Pancreas (tissue), 10 donors: ENCODE measurements at regions not wholly inside any gene's neighbourhood (a gene's known extent, or its start where the extent isn't known, plus 50 kb on each side); places are given as distances from the start of the nearest gene placed in this dataset.

Source experiments
- ATAC-seq, 4 donors: fragments of 200-7000 bp; cut with Tn5 transposase; one replicate each; pipeline versions ENCODE4 v1.8.0 to v1.9.1; 2020; ENCODE audit warnings: mild to moderate bottlenecking in 4 of 4, moderate library complexity in 4 of 4
- DNase-seq, 6 donors: peaks; one replicate each; pipeline ENCODE4 v3.0.0-alpha.2; 2020
- FAIRE-seq: peaks from 2 replicates; lab custom pipeline; 2012; peaks lifted over from hg19 to GRCh38; lab: Jason Lieb, UNC
- H3K27ac ChIP-seq, 4 donors: fragments of 200-600 bp; sonication (generic); 1 replicate in 3 of 4; 2 replicates in 1 of 4; pipeline versions ENCODE4 v1.5.0 to v1.8.0; 2020
- H3K27me3 ChIP-seq, 4 donors: fragments of 200-600 bp; one replicate each; pipeline ENCODE4 v1.8.0; 2021
- H3K36me3 ChIP-seq, 3 donors: fragments of 200-600 bp; sonication (generic) in 1 of 3; one replicate each; pipeline versions ENCODE4 v1.5.0 to v1.8.0; 2020 to 2021
- H3K4me1 ChIP-seq, 3 donors: fragments of 200-600 bp; one replicate each; pipeline ENCODE4 v1.8.0; 2021
- H3K4me3 ChIP-seq, 4 donors: fragments of 200-600 bp; sonication (generic) in 2 of 4; one replicate each; pipeline versions ENCODE4 v1.5.0 to v1.8.0; 2020 to 2021
- H3K9me3 ChIP-seq, 4 donors: fragments of 200-600 bp; one replicate each; pipeline ENCODE4 v1.8.0; 2021
- WGBS, 2 donors: extraction: QIAGEN DNeasy Blood & Tissue Kit; methylation state at CpG; one replicate each; pipeline ENCODE4 v1.1.7; 2013; 5-methylcytosine and 5-hydroxymethylcytosine counted together
- intact Hi-C, 3 donors: fragments of 100-400 bp; cut with DNase I; formaldehyde crosslinking; loops; one replicate each; pipeline versions ENCODE4 v1.11.1 to v1.14.2; 2022
- TF ChIP-seq, protein P1 (sequence below), 4 donors: fragments of 200-600 bp; sonication (generic) in 3 of 4; IDR thresholded peaks; one replicate each; pipeline versions ENCODE4 v1.5.0 to v1.8.0; 2021; ENCODE audit warnings: antibody characterized with exemption in 4 of 4
- donor health status: healthy with polysubstance abuse.
- donor health status: DM: no; HTN: no; CAD: no; lungs with moderate emphysema.
- donor health status: DM: no; HTN: no; CAD: no.
- donor health status: control.
- donor health status: control.
- donor health status: Bipolar disorder and iron deficiency.
- donor health status: DM: yes; HTN: yes; CAD: no.
- donor health status: DM: no; HTN: no; CAD: no.
- donor health status: DM: no; HTN: no; CAD: no.
- donor health status: DM: yes; HTN: yes; CAD: no.

- H3K36me3 ChIP-seq: no peaks in the 10 kb centered on the region
- no peaks in the 10 kb centered on the region for H3K9me3 ChIP-seq
- H3K4me3 ChIP-seq: no peak overlapping the region
- TF ChIP-seq, protein P1, sequence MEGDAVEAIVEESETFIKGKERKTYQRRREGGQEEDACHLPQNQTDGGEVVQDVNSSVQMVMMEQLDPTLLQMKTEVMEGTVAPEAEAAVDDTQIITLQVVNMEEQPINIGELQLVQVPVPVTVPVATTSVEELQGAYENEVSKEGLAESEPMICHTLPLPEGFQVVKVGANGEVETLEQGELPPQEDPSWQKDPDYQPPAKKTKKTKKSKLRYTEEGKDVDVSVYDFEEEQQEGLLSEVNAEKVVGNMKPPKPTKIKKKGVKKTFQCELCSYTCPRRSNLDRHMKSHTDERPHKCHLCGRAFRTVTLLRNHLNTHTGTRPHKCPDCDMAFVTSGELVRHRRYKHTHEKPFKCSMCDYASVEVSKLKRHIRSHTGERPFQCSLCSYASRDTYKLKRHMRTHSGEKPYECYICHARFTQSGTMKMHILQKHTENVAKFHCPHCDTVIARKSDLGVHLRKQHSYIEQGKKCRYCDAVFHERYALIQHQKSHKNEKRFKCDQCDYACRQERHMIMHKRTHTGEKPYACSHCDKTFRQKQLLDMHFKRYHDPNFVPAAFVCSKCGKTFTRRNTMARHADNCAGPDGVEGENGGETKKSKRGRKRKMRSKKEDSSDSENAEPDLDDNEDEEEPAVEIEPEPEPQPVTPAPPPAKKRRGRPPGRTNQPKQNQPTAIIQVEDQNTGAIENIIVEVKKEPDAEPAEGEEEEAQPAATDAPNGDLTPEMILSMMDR (IDR thresholded peaks at IDR 0.05): no peak
- no peak for FAIRE-seq
- no peaks in the 10 kb centered on the region for H3K27me3 ChIP-seq
- H3K27ac ChIP-seq: no peak overlapping the region
- intact Hi-C loops: no loop called here
- 26 to 31% methylated on average over 1 of the region's 1 CpG for WGBS, 2 donors
- DNase-seq: no peak
- ATAC-seq: no peak
- no peaks in the 10 kb centered on the region for H3K4me1 ChIP-seq
These were observed 106.9 kb upstream of the PTGFR start for GRCh38 chr1:78383923-78384322.

GRCh38 chr1:78385744-78386462 lies 104.9 kb upstream of the PTGFR start:
- Histone ChIP-seq H3K9me3 (no peaks in the 10 kb centered on the region), H3K27ac (no peak overlapping the region), H3K4me1 (no peaks in the 10 kb centered on the region), H3K36me3 (no peaks in the 10 kb centered on the region), H3K4me3 (no peak overlapping the region), H3K27me3 (no peaks in the 10 kb centered on the region)
- intact Hi-C loops: no loop called here
- ATAC-seq (no peak), FAIRE-seq (no peak), DNase-seq (no peak)
- 40 to 56% methylated on average over 1 of the region's 1 CpG for WGBS, 2 donors
- TF ChIP-seq, protein P1 (IDR thresholded peaks at IDR 0.05): no peak

GRCh38 chr1:78387201-78387600 lies 103.6 kb upstream of the PTGFR start:
- 66 to 83% methylated on average over 2 of the region's 2 CpGs for WGBS, 2 donors
- Histone ChIP-seq H3K9me3 (no peaks in the 10 kb centered on the region), H3K4me1 (no peaks in the 10 kb centered on the region), H3K27ac (no peak overlapping the region), H3K4me3 (no peak overlapping the region), H3K36me3 (no peaks in the 10 kb centered on the region), H3K27me3 (no peaks in the 10 kb centered on the region)
- ATAC-seq (no peak), FAIRE-seq (no peak), DNase-seq (no peak)
- TF ChIP-seq, protein P1 (IDR thresholded peaks at IDR 0.05): no peak
- intact Hi-C loops: no loop called here

DNA sequence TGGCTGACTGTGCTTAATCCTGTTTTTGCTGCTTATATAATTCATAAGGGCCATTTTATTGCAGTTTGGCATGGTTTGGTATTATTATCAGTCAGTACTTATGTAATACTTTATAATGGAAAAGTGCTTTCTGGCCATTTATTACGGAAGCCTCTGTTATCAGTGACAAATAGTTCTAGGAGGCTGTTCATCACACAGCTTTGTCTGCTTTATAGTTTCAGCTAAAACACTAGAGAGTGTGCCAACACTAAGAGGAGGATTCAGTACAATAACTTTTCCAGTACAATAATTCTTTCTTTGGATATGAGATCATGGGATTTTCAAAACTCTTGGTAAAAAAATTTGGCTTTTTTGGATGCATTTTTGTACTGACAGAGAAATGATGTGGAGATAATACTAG lies 102.9 kb upstream of the PTGFR start:
- Histone ChIP-seq H3K27me3 (no peaks in the 10 kb centered on the region), H3K4me3 (no peak overlapping the region), H3K36me3 (no peaks in the 10 kb centered on the region), H3K27ac (no peak overlapping the region), H3K9me3 (no peaks in the 10 kb centered on the region), H3K4me1 (no peaks in the 10 kb centered on the region)
- DNase-seq (no peak), FAIRE-seq (peak; percentile 17), ATAC-seq (no peak)
- 17 to 19% methylated on average over 1 of the region's 1 CpG for WGBS, 2 donors
- intact Hi-C loops: no loop called here
- TF ChIP-seq, protein P1 (IDR thresholded peaks at IDR 0.05): no peak

DNA sequence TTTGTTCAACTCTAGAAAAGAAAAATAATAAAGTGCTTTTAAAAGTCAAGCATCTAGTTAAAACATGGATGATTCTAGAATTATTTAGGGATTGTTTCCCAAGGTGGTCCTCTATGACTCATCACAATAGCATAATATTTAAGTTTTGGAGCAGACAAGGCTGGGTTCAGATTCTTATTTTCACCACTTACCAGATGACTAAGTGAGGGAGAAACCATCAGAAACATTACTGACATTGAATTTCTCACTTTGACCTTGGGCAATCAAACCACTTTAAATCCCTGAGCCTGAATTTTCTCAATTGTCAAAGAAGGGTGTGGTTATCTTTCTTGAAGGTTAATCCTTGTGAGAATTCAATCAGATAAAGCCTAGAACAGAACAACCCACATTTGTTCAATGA lies 102.5 kb upstream of the PTGFR start:
- no peak overlapping the region for H3K4me3 ChIP-seq
- no peak for ATAC-seq
- TF ChIP-seq, protein P1 (IDR thresholded peaks at IDR 0.05): no peak
- H3K36me3 ChIP-seq: no peaks in the 10 kb centered on the region
- DNase-seq: no peak
- no peak for FAIRE-seq
- no peaks in the 10 kb centered on the region for H3K27me3 ChIP-seq
- intact Hi-C loops: no loop called here
- no peaks in the 10 kb centered on the region for H3K4me1 ChIP-seq
- H3K9me3 ChIP-seq: no peaks in the 10 kb centered on the region
- H3K27ac ChIP-seq: no peak overlapping the region
